NCI-H1092 treated with DMSO at 0.1 percent for 48 hours (cell line): ENCODE measurements at regions not wholly inside any gene's neighbourhood (a gene's known extent, or its start where the extent isn't known, plus 50 kb on each side); places are given as distances from the start of the nearest gene placed in this dataset.
"Not testable (repeated sequence)": the region's sequence is repeated elsewhere in the genome, so short reads cannot be mapped to it uniquely, and the experiment has no call there.

ENCODE experiments used
- DNase-seq: peaks from one replicate; lab custom pipeline; 2025; lab: John Stamatoyannopoulos, UW

DNA sequence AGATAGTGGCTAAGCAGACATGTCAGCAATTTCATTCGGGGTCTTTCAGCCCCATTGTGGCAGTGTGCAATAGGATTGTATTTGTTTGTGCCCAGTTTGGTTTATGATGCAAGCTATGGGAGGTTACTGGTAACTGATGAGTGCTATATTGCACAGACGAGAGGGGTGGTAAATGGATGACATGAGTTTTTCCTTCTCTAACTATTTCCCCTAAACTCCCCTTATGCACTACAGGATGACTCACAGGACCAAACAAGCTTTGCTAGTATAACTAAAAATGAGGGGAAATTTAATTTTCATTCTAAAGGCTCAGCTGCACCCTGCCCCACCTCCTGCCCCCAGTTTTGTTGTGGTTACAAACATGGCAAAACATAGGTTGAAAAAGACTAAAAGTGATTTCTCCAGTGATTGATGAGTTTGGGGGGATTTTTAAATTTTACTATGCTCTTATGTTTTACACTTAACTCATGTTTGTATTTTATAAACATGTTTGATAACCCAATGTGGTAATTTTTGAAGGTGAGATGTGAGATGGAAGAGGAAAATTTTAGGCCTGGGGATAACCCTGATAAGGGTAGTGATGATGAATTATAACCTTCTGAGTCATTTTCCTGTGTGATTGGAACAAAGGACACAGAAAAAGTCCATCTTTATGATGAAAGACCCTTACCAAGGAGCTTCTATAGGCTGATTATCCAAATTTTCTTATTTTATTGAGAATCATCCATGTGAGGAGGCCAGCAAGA is 60.8 kb upstream of the NAMPT start:
- DNase-seq, result no peak

DNA sequence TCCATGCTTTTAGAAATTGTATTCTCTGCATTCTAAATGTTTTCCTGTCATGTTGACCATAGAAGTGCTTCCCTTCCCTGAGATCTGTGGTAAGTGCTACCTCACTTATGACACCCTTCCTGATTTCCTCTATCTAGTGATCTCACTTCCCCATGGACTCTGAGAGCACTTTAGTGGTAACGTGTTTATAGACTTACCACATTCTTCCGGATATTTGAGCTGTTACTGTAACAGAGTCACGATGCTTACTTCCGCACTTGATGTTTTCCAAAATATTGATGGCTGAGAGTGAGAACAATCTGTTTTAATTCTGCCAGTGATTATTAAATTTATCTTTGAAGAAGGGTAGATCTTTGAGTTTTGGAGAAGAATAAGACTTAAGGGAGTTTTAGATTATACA is 60.1 kb upstream of the NAMPT start:
- no peak for DNase-seq

DNA sequence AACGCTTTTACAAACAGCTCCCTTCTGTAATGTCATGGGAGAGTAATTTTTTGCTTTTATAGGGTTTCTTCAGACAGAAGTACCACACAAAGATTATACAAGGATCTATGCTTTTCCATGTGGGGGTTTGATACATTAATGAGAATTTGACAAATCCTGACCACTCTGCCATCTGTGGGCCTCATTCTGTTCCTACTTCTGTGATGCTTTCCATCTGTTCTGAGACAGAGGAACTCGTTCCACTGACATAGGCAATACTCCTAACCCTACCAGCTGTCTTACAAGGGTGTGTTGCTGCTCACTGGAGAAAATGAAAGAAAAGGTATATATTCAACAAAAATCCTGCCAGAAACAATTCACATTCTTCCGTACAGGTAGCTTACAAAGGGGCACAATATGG is 59.4 kb upstream of the NAMPT start:
- DNase-seq, result no peak

DNA sequence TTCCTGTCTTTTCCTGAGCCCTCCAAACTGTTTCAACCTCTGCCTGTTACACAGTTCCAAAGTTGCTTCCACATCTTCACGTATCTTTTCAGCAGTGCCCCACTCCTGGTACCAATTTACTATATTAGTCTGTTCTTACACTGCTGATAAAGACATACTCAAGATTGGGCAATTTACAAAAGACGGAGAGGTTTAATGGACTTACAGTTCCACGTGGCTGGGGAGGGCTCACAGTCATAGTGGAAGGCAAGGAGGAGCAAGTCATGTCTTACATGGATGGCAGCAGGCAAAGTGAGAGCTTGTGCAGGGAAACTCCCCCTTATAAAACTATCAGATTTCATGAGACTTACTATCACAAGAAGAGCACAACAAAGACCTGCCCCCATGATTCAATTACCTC is 57.3 kb upstream of the NAMPT start:
- not testable (repeated sequence) for DNase-seq

DNA sequence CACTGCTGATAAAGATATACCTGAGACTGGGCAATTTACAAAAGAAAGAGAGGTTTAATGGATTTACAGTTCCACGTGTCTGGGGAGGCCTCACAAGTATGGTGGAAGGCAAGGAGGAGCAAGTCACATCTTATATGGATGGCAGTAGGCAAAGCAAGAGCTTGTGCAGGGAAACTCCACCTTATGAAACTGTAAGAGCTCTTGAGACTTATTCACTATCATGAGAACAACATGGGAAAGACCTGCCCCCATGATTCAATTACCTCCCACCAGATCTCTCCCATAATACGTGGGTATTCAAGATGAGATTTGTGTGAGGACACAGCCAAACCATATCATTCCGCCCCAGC is 55.4 kb upstream of the NAMPT start:
- DNase-seq, result not testable (repeated sequence)

DNA sequence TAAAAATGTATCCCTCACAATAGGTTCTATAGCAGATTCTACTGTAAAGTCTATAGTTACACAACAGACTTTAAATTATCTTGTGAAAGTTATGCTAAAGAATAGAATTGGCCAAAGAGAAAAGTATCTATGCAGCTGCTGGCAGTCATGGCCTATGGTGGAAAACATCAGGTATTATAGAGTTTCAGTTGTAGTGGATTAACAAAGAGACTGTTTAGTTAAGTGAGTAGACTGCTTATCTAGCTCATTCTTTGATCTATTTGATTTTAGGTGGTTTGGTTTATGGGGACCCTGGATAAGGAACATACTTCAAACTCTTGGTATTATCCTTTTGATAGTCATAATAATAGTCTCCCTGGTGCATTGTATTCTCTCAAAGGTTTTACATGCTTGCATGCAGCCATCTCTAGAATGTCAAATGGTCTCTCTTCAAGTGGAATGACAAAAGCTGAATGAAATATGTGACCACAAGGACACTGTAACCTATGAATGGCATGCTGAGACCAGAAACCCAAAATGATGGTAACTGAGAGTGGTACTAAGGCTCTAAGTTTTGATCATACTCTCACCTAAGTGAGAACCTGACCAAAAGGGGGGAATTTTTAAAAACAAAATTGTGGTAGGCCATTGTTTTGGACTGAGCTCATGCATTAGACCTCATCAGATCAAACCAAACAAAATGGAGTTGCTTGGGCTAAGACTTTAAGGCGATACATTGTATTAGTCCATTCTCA is 54.9 kb upstream of the NAMPT start:
- DNase-seq, result no peak

DNA sequence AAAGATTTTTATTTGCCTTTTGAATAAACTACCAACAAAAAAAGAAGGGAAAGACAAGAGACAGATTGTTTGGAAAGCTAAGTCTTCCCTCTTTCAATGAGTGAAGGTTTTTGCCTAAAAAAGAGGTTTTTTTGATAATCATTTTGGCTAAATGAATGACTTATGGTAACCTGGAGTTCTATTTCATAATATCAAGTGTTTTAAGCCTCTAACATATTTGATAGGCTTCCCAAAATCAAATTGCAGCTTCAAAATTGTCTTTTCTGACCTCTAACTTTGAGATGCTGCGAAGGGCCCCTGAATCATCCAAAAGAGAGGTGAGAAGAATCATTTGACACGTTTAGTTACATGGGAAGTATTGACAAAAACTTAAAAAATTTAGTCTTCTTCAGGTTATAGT is 53.0 kb upstream of the NAMPT start:
- no peak for DNase-seq

DNA sequence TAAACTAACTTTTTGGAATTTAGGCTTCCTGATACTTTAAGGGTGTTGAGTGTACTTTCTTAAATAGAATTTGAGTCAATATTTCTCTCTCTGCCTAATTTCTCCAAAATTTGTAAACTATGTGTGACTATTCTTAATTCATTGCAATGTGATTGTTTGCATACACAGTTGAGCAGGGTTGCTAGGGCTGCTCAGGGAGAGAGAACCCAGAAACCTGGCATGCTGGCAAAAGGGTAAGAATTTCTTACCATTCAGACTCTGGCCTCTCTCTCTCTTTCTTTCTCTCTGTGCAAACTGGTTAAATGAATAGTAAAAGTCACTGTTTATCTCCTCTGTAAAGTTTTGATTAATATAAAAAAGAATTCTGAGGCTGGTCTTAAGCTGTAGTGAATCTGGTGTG is 51.0 kb upstream of the NAMPT start:
- no peak for DNase-seq
